ENCODE measurements at regions not wholly inside any gene's neighbourhood (a gene's known extent, or its start where the extent isn't known, plus 50 kb on each side); places are given as distances from the start of the nearest gene placed in this dataset.

DNA sequence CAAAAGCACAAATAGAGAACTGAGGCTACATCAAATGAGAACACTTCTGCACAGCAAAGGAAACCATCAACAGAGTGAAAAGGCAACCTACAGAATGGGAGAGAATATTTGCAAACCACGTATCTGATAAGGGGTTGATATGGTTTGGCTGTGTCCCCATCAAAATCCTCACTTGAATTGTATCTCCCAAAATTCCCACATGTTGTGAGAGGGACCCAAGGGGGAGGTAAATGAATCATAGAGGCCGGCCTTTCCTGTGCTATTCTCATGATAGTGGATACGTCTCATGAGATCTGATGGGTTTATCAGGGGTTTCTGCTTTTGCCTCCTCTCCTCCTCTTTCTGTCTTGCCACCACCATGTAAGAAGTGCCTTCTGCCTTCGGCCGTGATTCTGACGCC is 120.6 kb upstream of the FRMD4A start:
- TF ChIP-seq POLR2AphosphoS5 (IDR thresholded peaks at IDR 0.05) (no peak), POLR2A (IDR thresholded peaks at IDR 0.05) (no peak)
- TF ChIP-seq, protein P1, sequence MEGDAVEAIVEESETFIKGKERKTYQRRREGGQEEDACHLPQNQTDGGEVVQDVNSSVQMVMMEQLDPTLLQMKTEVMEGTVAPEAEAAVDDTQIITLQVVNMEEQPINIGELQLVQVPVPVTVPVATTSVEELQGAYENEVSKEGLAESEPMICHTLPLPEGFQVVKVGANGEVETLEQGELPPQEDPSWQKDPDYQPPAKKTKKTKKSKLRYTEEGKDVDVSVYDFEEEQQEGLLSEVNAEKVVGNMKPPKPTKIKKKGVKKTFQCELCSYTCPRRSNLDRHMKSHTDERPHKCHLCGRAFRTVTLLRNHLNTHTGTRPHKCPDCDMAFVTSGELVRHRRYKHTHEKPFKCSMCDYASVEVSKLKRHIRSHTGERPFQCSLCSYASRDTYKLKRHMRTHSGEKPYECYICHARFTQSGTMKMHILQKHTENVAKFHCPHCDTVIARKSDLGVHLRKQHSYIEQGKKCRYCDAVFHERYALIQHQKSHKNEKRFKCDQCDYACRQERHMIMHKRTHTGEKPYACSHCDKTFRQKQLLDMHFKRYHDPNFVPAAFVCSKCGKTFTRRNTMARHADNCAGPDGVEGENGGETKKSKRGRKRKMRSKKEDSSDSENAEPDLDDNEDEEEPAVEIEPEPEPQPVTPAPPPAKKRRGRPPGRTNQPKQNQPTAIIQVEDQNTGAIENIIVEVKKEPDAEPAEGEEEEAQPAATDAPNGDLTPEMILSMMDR (IDR thresholded peaks at IDR 0.05 in 8 of 11, conservative IDR thresholded peaks at IDR 0.05 in 3 of 11): no peak
